ENCODE measurements at regions not wholly inside any gene's neighbourhood (a gene's known extent, or its start where the extent isn't known, plus 50 kb on each side); places are given as distances from the start of the nearest gene placed in this dataset.

- no peaks in the 10 kb centered on the region for H3K9me3 Mint-ChIP-seq (ENCODE audit: unreplicated experiment)
- H3K4me3 Mint-ChIP-seq (ENCODE audit: unreplicated experiment), result no peak overlapping the region
- no peak overlapping the region for H3K27ac Mint-ChIP-seq (ENCODE audit: unreplicated experiment)
- H3K9me3 ChIP-seq, result no peaks in the 10 kb centered on the region
- no peak overlapping the region for H3K4me3 ChIP-seq (ENCODE audit: low read depth, low read length)
- ChIA-PET CTCF (no interaction called here), POLR2A (no interaction called here)
- no TSS peak for BruUV-seq (replicated peaks)
- no peaks in the 10 kb centered on the region for H3K36me3 Mint-ChIP-seq (ENCODE audit: insufficient read depth, unreplicated experiment)
- no peaks in the 10 kb centered on the region for H3K27me3 Mint-ChIP-seq (ENCODE audit: insufficient read depth, unreplicated experiment)
- no peaks in the 10 kb centered on the region for H3K4me1 ChIP-seq
- intact Hi-C loops (cut with micrococcal nuclease; ENCODE audit: unreplicated experiment), result no loop called here
- H3K27me3 ChIP-seq (replicated peaks; ENCODE audit: control insufficient read depth, insufficient read depth, low read length), result no peaks in the 10 kb centered on the region
- DNase-seq, result no peak
- TF ChIP-seq CTCF (IDR thresholded peaks at IDR 0.05; ENCODE audit: insufficient read depth in 1 of 2, low read depth in 1 of 2, low read length in 1 of 2, severe bottlenecking in 1 of 2, unreplicated experiment in 1 of 2), result no peak
- peaks cover 6% of the 10 kb centered on the region for H3K4me1 Mint-ChIP-seq (ENCODE audit: low read depth, unreplicated experiment)
- no peaks in the 10 kb centered on the region for H3K36me3 ChIP-seq (ENCODE audit: control insufficient read depth, insufficient read depth, low read length)
Measured at GRCh38 chr3:25339225-25339624, 88.8 kb upstream of the RARB start.

DNA sequence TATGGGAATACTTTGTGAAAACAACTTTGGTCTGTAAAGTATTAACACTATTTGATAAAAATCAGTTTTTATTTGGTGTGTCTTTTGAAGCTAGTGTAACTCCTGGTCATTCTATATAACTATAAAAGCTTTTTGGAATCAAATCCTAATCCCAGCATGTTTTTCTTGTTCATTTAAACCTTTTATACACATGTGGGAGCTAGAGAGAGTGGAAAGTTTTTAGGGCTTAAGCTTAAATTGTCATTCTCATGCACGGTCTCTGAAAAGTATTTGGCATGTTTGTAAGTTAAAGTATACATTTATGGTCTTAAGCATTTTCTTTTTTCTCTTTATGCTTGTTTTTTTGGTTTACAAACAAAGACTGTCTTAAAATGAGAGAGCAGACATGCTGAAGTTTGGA, 83.4 kb upstream of the RARB start:
- no peaks in the 10 kb centered on the region for H3K4me1 ChIP-seq
- Mint-ChIP-seq H3K36me3 (ENCODE audit: insufficient read depth, unreplicated experiment) (no peaks in the 10 kb centered on the region), H3K4me1 (ENCODE audit: low read depth, unreplicated experiment) (peaks cover 6% of the 10 kb centered on the region), H3K27me3 (ENCODE audit: insufficient read depth, unreplicated experiment) (no peaks in the 10 kb centered on the region), H3K9me3 (ENCODE audit: unreplicated experiment) (no peaks in the 10 kb centered on the region), H3K4me3 (ENCODE audit: unreplicated experiment) (no peak overlapping the region), H3K27ac (ENCODE audit: unreplicated experiment) (no peak overlapping the region)
- H3K36me3 ChIP-seq (ENCODE audit: control insufficient read depth, insufficient read depth, low read length), result no peaks in the 10 kb centered on the region
- H3K27me3 ChIP-seq (replicated peaks; ENCODE audit: control insufficient read depth, insufficient read depth, low read length), result no peaks in the 10 kb centered on the region
- no TSS peak for BruUV-seq (replicated peaks)
- no peak overlapping the region for H3K4me3 ChIP-seq (ENCODE audit: low read depth, low read length)
- DNase-seq, result no peak
- no peaks in the 10 kb centered on the region for H3K9me3 ChIP-seq
- ChIA-PET CTCF (no interaction called here), POLR2A (no interaction called here)
- intact Hi-C loops (cut with micrococcal nuclease; ENCODE audit: unreplicated experiment), result no loop called here
- TF ChIP-seq CTCF (IDR thresholded peaks at IDR 0.05; ENCODE audit: insufficient read depth in 1 of 2, low read depth in 1 of 2, low read length in 1 of 2, severe bottlenecking in 1 of 2, unreplicated experiment in 1 of 2), result no peak

DNA sequence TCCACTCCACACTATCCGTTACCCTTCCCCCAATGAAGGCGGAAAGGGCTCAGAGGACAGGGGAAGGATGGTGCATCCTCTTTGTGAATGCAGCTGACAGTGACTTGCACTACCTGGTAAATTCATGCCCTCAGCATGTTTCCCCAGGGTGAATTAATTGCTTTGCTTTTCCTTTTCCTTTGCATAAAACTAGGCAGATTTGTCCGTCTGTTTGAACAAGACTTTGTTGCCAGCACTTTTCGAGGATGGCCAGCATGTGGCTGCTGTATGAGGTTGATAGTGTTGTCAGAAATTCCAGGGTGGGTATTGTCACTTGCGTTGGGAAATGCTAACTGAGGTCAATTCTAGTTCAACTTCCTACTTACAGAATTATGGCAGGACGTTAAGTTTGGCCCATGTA, 79.0 kb upstream of the RARB start:
- ChIA-PET POLR2A (no interaction called here), CTCF (no interaction called here)
- no peak for TF ChIP-seq CTCF (IDR thresholded peaks at IDR 0.05; ENCODE audit: insufficient read depth in 1 of 2, low read depth in 1 of 2, low read length in 1 of 2, severe bottlenecking in 1 of 2, unreplicated experiment in 1 of 2)
- no peaks in the 10 kb centered on the region for H3K36me3 ChIP-seq (ENCODE audit: control insufficient read depth, insufficient read depth, low read length)
- no peaks in the 10 kb centered on the region for H3K9me3 Mint-ChIP-seq (ENCODE audit: unreplicated experiment)
- no peaks in the 10 kb centered on the region for H3K4me1 ChIP-seq
- H3K27me3 ChIP-seq (replicated peaks; ENCODE audit: control insufficient read depth, insufficient read depth, low read length), result no peaks in the 10 kb centered on the region
- intact Hi-C loops (cut with micrococcal nuclease; ENCODE audit: unreplicated experiment), result no loop called here
- no TSS peak for BruUV-seq (replicated peaks)
- H3K4me1 Mint-ChIP-seq (ENCODE audit: low read depth, unreplicated experiment), result no peaks in the 10 kb centered on the region
- no peaks in the 10 kb centered on the region for H3K36me3 Mint-ChIP-seq (ENCODE audit: insufficient read depth, unreplicated experiment)
- no peak for DNase-seq
- no peaks in the 10 kb centered on the region for H3K9me3 ChIP-seq
- no peak overlapping the region for H3K4me3 ChIP-seq (ENCODE audit: low read depth, low read length)
- H3K27ac Mint-ChIP-seq (ENCODE audit: unreplicated experiment), result no peak overlapping the region
- H3K4me3 Mint-ChIP-seq (ENCODE audit: unreplicated experiment), result no peak overlapping the region
- H3K27me3 Mint-ChIP-seq (ENCODE audit: insufficient read depth, unreplicated experiment), result no peaks in the 10 kb centered on the region

Measured in Caco-2 (cell line).